BJ (cell line): ENCODE measurements at regions not wholly inside any gene's neighbourhood (a gene's known extent, or its start where the extent isn't known, plus 50 kb on each side); places are given as distances from the start of the nearest gene placed in this dataset.
A peak's percentile ranks its signal among the peaks of the same experiment; 100 is the strongest.

Experiments
- CTCF ChIA-PET: fragments of 350-600 bp; formaldehyde crosslinking; extraction: SDS; loops from one replicate; lab custom pipeline; 2021; ENCODE audit warnings: antibody characterized with exemption, inconsistent platforms; lab: Yijun Ruan, JAX
- POLR2A ChIA-PET: fragments of 300-600 bp; sonication (Branson Sonifier 250); formaldehyde crosslinking; extraction: SDS; loops from one replicate; lab custom pipeline; 2021; ENCODE audit warnings: antibody characterized with exemption; lab: Charles Lee
- DNase-seq: peaks from one replicate; pipeline ENCODE4 v3.0.0-alpha.2; 2011; ENCODE audit warnings: low read depth
- H3K27me3 ChIP-seq: 2 replicates; pipeline ENCODE4 v1.6.0; 2011; ENCODE audit warnings: low read length; ENCODE audit not compliant: control insufficient read depth, insufficient read depth
- H3K36me3 ChIP-seq: 2 replicates; pipeline ENCODE4 v1.5.1; 2011; ENCODE audit warnings: low read length; ENCODE audit not compliant: control insufficient read depth, insufficient read depth
- H3K4me3 ChIP-seq: 2 replicates; pipeline ENCODE4 v1.5.1; 2011; ENCODE audit warnings: low read depth, mild to moderate bottlenecking, control low read depth, low read length
- TF ChIP-seq, protein P1 (sequence below): IDR thresholded peaks from 2 replicates; pipeline ENCODE4 v1.5.1; 2011; ENCODE audit warnings: low read depth, mild to moderate bottlenecking, control low read depth, inconsistent platforms, low read length, moderate library complexity; ENCODE audit not compliant: insufficient read depth

DNA sequence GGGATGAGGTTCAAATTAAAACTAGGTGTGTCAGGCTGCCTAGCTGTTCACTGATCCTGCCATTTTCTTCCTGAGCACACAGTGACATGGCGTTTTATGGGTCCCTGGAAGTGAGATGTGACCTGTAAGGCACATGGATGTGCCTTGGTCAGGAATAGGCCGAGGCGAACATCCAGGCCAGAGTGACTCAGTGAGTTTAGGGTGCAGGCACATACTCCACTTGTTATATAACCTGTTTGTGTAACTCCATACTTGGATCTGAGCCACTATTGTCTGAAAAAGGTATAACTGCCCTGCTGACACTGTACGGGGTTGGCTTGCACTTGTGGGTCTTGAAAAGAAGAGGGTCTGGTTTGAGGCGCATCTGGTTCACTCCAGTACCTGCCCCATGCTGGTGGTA lies 150.1 kb upstream of the ADAMTS16 start:
- no peaks in the 10 kb centered on the region for H3K27me3 ChIP-seq
- CTCF ChIA-PET: no interaction called here
- no peaks in the 10 kb centered on the region for H3K36me3 ChIP-seq
- DNase-seq: no peak
- H3K4me3 ChIP-seq: no peak overlapping the region
- POLR2A ChIA-PET: no interaction called here
- TF ChIP-seq, protein P1, sequence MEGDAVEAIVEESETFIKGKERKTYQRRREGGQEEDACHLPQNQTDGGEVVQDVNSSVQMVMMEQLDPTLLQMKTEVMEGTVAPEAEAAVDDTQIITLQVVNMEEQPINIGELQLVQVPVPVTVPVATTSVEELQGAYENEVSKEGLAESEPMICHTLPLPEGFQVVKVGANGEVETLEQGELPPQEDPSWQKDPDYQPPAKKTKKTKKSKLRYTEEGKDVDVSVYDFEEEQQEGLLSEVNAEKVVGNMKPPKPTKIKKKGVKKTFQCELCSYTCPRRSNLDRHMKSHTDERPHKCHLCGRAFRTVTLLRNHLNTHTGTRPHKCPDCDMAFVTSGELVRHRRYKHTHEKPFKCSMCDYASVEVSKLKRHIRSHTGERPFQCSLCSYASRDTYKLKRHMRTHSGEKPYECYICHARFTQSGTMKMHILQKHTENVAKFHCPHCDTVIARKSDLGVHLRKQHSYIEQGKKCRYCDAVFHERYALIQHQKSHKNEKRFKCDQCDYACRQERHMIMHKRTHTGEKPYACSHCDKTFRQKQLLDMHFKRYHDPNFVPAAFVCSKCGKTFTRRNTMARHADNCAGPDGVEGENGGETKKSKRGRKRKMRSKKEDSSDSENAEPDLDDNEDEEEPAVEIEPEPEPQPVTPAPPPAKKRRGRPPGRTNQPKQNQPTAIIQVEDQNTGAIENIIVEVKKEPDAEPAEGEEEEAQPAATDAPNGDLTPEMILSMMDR: no peak

DNA sequence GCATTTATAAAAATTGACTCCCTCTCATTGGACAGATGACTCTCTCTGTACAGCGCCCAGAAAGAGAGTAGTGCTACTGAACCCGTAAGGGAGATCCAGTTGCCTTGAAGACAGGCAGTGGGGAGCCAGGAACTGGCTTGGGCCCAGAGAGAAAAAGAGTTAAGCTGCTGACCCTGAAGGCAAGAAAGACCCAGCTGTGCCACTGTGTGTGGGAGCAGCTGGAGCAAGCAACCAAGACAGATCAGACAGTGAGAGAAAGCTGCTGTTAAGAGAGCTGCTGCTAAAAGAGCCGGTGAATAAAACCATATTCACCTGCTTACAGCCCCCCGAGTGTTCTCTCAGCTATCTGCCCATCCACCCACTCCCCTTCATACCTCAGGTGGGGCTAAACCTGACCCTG lies 149.7 kb upstream of the ADAMTS16 start:
- H3K36me3 ChIP-seq: no peaks in the 10 kb centered on the region
- ChIA-PET CTCF (no interaction called here), POLR2A (no interaction called here)
- no peak overlapping the region for H3K4me3 ChIP-seq
- DNase-seq: no peak
- H3K27me3 ChIP-seq: no peaks in the 10 kb centered on the region
- TF ChIP-seq, protein P1: no peak

DNA sequence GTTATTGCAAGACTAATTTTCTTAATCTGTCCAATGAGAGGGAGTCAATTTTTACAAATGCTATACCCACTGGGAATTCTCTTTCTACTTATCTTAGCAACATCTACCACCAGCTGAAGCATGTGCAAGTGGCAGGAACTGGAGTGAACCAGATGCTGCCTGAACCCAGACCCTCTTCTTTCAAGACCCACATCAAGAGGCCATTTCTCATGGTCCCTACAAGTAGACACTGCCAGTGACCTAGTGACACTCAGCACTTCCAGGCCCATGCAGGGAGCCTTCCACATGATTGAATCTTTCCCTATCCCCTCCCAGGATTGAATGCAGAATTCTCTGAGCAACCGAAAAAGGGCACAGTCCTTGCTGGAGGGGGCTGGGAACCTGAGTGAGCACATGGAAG lies 148.2 kb upstream of the ADAMTS16 start:
- no peaks in the 10 kb centered on the region for H3K36me3 ChIP-seq
- TF ChIP-seq, protein P1: no peak
- ChIA-PET POLR2A (no interaction called here), CTCF (interaction anchor here (0.7 kb wide), 1 partner anchor 21 kb away, joined by 3 read pairs; no protein-coding TSS in a partner anchor)
- H3K4me3 ChIP-seq: no peak overlapping the region
- no peak for DNase-seq
- no peaks in the 10 kb centered on the region for H3K27me3 ChIP-seq

DNA sequence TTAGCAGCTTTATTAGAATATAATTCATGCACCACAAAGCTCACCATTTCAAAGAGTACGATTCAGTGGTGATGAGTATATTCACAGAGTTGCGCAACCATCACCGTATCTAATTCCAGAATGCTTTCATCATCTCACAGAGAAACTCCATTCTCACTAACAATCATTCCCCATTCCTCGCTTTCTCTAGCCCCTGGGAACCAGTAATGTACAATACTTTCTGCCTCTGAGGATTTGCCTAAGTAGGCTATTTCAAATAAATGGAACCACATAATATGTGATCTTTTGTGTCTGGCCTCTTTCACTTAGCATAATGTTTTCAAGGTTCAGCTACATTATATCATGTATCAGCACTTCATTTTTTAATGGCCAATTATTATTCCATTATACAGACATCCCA lies 145.1 kb upstream of the ADAMTS16 start:
- TF ChIP-seq, protein P1: no peak
- Histone ChIP-seq H3K36me3 (no peaks in the 10 kb centered on the region), H3K27me3 (no peaks in the 10 kb centered on the region), H3K4me3 (no peak overlapping the region)
- POLR2A ChIA-PET: no interaction called here
- CTCF ChIA-PET: interaction anchor here (1.0 kb wide), 1 partner anchor 146 kb away, joined by 3 read pairs; no protein-coding TSS in a partner anchor
- DNase-seq: peak; percentile 15

DNA sequence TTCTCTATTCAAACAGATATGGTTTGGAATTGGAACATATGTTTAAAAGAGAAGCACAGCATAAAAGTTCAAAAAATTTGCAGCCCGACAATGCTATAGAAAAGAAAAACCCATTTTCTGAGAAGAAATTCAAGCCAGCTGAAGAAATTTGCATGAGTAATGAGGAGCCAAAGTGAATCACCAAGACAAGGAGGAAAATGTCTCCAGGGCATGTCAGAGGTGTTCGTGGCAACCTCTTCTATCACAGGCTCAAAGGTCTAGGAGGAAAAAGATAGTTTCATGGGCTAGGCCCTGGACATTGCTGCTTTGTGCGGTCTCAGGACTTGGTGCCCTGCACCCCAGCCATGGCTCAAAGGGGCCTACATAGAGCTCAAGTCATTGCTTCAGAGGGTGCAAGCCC lies 134.8 kb upstream of the ADAMTS16 start:
- no peak for DNase-seq
- POLR2A ChIA-PET: no interaction called here
- CTCF ChIA-PET: no interaction called here
- Histone ChIP-seq H3K27me3 (no peaks in the 10 kb centered on the region), H3K4me3 (no peak overlapping the region), H3K36me3 (no peaks in the 10 kb centered on the region)
- TF ChIP-seq, protein P1: no peak
